Glomerular endothelial cell (primary cell): ENCODE measurements at regions not wholly inside any gene's neighbourhood (a gene's known extent, or its start where the extent isn't known, plus 50 kb on each side); places are given as distances from the start of the nearest gene placed in this dataset.
"Not testable (repeated sequence)": the region's sequence is repeated elsewhere in the genome, so short reads cannot be mapped to it uniquely, and the experiment has no call there.

Experiments
- DNase-seq: peaks from one replicate; pipeline ENCODE4 v3.0.0-alpha.2; 2011; ENCODE audit warnings: low read depth, low spot score; ENCODE audit errors: extremely low read depth

DNA sequence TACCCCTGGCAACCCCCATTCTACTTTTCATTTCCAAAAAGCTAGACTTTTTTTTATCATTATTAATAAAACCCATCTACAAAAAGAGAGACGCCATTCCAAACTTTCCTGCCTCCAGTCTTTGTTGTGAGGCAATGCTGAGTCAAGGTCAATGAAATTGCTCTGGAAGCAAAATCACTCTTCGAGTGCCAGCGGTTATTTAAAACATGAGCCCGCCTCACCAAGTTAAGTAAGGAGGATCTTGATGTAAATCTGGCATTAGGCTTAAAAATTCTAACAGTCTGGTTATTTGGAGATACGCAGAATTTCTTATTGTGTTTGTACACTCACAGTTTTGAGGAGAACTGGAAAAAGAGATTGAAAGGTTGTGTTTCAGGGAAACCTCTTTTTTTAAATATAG, 1196.3 kb downstream of the TYW1 start:
- DNase-seq, result no peak

DNA sequence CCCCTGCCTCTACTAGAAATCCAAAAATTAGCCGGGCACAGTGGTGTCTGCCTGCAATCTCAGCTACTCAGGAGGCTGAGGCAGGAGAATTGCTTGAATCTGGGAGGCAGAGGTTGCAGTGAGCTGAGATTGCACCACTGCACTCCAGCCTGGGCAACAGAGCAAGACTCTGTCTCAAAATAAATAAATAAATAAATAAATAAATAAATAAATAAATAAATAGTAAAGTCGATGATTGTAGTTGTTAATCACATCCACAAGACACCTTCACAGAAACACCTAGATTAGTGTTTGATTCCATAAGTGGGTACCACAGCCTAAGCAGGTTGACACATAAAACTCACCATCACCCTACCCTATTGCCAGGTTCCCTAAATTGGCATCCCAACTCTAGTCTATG, 1199.0 kb downstream of the TYW1 start:
- DNase-seq, result not testable (repeated sequence)

DNA sequence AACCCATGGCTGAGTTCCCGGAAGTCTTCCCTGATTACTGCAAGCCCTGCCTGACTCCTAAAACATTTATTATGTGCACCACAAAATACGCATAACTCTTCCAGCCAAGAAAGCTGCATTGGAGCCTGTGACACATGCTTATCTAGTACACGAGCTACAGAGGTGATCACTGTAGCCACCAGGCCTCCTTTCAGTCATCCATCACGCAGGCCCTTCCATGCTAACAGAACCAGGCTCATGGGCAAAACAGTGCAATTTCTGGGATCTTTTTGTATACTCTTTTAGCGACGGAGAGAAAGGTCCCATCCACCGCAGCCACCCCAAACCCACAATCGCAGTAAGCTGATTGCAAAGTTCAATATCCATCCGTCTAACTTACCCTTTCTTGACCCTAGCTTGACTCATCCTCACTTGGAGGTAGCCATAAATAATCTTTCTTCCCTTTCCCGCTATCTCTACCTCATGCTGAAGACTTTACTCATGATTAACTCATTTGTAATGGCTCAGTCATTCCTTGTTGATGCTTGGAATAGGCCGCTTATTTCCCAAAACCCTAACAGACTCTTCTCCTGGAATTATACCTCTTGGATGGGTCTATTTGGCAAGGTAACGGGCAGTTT, 1203.5 kb downstream of the TYW1 start:
- DNase-seq, result no peak

DNA sequence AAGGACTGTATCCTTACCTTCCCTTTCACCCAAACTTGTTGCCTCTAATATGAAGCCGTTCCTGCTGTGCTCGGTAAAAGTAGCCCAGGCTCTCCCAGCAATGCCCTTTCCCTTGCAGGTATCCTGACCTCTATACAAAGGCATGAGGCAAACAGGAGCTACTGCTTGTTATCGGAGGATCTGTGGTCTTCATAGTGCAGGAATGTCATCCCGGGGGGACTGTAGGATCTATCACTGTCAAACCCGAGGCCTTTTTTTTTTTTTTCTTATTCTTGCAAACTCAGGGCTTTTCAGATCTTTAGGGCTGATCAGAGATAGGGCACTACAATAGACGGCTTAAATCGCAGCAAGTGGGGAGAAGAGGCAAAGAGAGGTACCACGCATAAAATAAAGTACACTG, 1206.6 kb downstream of the TYW1 start:
- no peak for DNase-seq

DNA sequence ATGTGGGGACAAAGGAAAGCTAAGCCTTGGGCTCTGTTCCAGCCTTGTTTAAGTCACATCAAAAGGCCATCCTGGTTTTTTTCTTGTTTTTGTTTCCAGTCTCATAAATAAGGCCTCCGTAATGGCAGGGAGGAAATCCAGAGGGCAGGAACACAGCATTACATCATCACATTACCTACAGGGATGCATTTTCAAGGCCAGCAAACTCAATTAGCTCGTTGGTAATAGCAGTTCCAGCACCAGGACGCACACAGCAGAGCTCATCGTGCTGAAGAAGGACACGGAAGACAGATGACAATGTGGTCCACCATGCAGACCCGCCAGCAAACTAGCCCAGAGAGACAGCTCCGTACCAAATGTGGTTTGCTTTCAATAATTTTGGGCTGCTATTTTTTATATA, 1209.2 kb downstream of the TYW1 start:
- no peak for DNase-seq

DNA sequence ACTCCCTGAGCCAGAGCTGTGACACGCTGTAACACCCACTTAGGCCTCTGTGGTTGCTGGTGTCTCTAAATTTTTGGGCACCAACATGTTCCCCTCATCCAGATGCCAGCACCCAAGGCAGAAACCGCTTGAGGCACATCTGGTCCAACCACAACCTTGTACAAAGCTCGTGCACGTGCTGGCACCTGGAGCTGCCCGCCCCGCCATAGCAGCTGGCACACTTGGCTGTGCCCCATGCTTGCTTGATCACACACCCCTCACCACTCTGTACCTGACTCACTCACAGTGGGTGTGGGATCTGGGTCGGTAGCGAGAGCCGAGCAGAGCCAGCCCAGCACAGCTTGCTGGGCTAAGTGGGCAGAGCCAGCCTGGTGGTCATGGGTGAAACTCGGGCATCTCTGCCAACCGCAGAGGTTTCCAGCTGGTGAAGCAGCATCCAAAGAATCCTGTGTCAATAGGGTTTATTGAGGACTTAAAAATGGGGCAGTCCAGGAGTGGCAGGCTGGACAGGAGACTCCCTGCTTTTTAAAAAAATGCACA, 1210.4 kb downstream of the TYW1 start:
- DNase-seq, result no peak

DNA sequence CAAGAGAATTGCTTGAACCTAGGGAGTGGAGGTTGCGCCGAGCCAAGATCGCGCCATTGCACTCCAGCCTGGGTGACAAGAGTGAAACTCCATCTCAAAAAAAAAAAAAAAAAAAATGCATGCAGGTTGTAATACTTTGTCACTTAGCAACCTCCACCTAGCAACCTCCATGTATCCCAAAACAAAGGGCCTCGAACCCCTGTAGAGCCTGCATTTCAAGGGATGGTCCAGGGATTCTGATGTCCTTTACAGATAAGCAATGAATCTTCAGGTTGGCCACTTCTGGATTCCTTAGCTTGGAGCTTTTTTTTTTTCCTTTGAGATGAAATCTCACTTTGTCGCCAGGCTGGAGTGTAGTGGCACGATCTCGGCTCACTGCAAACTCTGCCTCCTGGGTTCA, 1211.0 kb downstream of the TYW1 start:
- DNase-seq, result no peak

DNA sequence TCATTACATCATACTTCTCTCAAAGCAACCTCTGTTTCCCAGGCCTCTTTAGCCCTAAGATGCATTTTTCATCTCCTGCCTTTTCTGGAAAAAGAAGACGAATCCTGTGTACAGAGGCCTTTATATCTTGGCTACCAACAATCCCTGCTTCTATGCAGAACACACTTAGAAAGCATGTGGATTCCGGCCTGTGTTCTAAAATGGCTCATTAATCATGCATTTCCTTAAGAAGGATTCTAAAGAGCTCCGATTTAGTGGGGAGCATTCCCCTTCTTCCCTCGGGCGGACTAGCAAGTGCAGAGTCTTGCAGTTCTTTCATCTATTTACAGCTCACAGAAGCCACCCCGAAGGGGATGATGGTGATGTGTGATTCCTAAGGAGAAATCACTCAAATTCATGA, 1212.9 kb downstream of the TYW1 start:
- no peak for DNase-seq

DNA sequence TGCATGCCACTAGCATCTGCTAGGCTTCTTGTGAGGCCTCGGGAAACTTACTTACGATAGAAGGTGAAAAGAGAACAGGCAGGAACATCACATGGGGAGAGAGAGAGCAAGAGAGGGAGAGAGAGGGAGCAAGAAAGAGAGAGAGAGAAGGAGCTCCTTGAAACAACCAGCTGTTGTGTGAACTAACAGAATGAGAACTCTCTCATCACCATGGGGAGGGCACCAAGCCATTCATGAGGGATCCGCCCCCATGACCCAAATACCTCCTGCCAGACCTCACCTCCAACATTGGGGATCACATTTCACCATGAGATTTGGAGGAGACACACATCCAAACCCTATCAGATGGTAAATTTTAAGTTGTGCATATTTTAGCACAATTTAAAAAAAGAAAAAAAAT, 1217.2 kb downstream of the TYW1 start:
- no peak for DNase-seq

DNA sequence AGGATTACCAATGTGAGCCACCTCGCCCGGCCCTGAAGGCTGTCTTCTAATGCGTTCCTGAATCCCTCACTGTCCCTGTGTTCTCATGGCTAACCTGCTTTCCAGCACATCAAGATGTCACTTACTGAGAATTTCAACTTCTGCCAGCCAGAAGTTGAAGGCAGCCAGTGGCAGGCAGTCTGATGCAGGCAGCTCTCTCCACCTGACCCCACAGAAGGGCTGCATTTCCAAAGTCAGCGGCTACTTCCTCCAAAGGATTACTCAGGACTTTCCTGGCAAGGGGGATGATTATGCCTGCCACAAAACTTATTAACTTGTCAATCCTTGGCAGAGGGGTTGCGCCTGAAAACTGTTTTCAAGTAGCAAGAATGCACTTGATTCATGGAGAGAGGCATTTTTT, 1219.4 kb downstream of the TYW1 start:
- DNase-seq, result no peak

DNA sequence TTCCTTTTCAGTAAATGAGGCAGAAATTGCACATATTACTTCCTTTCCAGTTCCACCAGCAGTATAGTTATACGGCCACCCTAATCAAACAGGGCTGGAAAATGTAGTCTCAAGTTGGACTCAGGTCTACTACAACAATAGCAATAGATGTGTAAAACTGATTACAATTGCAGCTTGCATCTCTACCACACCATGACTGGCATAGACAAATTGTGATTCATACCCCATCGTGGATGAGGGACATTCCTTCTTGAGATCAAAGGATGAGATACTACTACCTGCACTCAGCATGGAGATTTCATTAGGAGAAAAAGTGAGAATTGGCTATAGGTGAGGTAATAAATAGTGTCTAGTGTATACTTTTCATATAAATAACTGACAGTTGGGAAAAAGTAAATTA, 1220.8 kb downstream of the TYW1 start:
- DNase-seq, result no peak

DNA sequence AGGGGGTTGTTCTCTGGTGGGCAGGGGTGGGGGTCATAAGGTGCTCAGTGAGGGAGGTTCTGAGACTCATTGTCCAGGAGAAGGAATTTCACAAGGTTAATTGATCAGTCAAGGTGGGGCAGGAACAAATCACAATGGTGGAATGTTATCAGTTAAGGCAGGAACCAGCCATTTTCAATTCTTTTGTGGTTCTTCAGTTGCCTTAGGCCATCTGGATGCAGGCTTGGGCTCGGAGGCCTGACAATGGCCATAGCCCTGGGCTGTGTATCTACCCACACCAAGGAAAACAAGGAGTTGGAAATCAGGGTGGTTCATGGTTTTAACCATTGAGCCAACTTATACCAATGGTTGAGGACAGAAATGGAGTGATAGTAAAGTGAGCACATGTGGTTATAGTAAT, 1221.8 kb downstream of the TYW1 start:
- DNase-seq, result no peak

DNA sequence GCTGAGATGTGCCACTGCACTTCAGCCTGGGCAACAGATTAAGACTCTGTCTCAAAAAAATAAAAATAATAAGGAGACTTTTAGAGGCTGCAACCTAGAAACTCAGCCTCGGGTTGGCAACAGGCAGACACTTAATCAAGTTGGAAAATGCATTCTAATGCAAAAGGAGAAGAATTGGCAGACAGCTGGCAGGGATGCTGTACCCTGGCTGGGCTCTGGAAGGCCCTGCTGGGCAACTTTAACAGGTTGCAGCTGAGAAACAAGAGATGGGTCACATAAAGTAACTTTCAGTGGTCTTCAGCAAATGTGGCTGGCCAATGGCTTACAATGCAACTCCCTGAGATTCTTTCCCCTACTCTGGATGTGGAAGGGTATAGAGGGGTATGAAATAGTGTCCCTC, 1225.7 kb downstream of the TYW1 start:
- no peak for DNase-seq

DNA sequence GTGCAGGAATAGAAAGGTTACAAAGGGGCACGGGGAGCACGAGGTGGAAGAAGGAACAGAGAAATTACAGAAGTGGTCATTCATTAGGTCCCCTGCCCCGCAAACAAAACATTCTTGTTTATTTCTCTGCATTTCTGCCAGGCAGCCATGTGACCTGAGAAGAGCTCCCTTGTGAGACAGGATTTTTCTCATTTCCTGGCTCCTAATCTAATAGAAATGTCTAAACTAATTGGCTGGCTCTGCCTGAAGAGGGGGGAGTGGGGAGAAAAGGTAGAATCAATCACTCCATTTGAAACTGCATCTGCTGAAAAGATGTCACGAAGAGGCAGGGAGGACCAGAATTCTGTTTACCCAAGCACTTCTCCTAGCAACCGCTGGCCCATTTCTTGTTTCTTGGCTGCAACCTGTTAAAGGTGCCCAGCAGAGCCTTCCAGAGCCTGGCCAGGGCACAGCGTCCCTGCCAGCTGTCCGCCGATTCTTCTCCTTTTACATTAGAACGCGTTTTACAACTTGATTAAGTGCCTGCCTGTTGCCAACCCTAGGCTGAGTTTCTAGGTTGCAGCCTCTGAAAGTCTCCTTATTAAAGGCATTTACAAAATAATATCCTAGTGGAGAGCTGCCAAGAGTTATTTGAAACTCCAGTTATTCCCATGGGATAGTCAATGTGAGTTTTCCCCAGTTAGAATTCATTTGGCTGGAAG, 1227.6 kb downstream of the TYW1 start:
- no peak for DNase-seq

DNA sequence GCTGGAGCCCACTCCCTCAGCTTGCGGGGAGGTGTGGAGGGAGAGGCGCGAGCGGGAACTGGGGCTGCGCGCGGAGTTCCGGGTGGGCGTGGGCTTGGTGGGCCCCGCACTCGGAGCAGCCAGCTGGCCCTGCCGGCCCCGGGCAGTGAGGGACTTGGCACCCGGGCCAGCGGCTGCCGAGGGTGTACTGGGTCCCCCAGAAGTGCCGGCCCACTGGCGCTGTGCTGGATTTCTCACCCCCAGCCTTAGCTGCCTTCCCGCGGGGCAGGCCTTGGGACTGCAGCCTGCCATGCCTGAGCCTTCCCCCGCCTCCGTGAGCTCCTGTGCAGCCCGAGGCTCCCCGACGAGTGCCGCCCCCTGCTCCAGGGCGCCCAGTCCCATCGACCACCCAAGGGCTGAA, 1234.4 kb downstream of the TYW1 start:
- not testable (repeated sequence) for DNase-seq

DNA sequence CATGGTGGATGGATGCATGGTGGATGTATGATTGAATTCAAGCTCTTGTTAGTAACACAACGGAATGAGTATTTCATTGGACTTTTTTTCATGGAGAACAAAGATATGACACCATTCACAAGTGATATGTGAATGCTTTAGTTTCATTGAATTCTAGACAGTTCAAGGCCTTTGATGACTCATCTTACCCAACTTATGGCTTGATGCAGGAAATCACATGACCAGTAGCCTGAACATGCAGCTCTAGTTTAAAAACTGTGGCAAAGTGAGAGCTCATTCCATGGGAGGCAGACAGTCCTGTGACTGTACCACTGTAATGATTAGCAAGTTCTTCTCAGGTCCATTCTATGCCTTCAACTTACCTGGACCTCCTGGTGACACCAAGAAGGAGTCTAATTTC, 1239.3 kb downstream of the TYW1 start:
- no peak for DNase-seq

DNA sequence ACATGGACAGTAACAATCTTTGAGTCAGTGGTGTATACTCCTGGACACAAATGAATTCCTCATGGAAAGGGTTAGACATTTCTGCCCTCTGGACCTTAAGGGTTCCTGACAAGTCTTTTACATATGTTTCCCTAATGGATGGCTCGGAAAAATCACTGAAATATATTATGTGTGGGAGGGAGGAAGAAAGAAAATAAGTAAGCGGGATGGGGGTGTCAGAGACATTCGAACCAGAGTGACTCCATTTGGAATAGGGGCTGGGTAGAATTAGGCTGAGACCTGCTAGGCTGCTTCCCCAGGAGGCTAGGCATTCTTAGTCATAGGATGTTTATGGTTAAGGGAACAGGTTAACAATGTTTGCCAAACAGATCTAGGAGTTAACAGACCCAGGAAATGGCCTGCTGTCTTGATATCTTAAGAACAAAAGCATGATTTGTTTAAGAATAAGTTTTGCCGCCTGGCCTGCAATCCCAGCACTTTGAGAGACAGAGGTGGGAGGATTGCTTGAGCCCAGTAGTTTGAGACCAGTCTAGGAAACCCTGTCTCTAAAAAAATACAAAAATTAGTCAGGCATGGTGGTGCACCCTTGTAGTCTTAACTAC, 1241.7 kb downstream of the TYW1 start:
- DNase-seq, result no peak

DNA sequence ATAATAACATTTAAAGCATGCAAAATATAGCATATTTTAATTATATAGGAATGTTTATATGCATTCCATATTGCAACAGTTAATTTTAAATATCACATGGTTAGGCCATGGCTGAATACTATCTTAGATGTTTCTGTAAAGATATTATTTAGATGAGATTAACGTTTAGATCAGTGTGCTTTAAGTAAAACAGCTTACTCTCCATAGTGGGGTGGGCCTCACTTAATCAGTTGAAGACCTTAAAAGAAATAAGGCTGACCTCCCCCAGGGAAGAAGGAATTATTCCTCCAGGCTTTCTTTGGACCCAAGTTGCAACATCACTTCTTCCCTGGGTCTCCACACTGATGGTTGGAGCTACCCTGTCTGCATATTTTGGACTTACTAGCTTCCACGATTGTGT, 1246.5 kb downstream of the TYW1 start:
- no peak for DNase-seq

DNA sequence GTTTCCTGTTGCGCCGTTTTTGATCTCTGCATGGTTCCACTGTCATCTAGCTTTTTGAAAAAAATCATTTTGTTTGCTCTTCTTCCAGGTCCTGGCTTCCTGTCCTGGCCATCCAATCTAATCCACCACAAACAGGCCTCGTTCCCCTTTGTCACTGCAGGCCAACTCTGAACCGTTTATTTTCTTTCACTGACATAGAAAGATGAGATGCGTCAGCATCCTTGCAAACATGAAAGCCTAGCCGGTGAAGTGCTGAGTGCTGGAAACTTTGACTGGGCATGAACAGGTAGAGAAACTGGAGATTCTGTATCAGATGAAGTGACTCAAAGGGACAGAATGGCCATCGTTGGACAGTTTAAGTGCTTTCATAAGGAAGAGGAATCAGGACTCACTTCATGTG, 1247.8 kb downstream of the TYW1 start:
- DNase-seq, result no peak

DNA sequence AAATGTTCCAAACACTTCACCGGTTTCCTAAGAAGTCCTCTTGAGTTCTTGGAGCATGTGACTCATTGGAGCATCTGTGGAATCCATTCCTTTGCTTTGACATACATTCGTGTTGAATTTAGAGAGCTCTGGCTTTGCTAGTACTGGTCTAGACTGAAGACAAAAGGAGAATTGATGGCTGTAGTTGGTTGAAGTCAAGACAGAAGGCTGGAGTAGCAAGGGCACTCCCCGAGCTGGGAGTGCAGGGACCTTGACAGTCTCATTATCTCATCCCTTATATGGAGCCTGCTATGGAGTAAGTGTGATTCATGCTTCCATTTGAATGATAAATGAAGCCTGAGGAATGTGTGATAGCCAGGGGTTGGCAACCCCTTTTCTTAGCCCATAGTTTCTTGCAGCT, 1249.1 kb downstream of the TYW1 start:
- no peak for DNase-seq

DNA sequence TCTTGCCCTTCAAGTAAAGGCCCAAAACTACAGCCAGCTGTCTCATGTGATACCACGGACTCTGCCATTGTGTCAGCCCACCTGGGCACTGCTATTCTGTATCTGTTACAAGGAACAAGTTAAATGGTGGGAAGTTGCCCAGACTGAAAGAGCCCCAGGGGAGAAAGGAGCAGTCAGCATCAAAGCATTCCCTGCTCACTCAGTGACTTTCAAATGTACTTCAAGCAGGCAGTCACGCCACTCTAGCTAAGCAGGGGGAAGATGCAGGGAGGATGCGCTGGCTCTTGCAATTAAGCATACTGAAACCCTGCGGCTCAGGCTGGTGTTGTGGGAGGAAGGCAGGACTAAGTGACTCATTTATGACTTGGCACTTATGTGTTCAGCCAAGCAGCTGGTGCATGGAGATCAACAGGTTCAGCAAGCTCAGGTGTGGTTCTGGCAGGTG, 1249.6 kb downstream of the TYW1 start:
- DNase-seq, result no peak

DNA sequence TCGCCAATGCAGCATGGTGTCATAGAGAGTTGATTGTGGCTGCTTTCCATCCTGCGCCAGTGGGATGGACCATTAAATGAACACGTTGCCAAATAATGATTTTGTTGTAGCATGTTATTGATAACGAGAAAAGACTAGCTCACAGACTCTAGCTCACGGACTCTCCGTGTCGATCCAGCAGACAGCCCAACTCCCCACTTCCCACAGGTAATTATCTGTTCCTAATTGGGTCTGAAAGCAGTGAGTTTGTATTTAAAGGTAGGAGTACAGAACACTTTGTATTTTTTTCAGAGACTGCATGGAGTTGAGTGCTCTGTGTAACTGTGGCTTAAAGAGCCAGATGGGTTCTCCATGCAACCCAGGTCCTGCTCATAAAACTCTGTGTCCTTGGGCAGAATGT, 1250.5 kb downstream of the TYW1 start:
- DNase-seq, result no peak
